IMR-90 (cell line): ENCODE measurements at regions not wholly inside any gene's neighbourhood (a gene's known extent, or its start where the extent isn't known, plus 50 kb on each side); places are given as distances from the start of the nearest gene placed in this dataset.

Source experiments
- ATAC-seq: fragments of 200-7000 bp; cut with Tn5 transposase; 2 replicates; pipeline ENCODE4 v1.9.1; 2020; ENCODE audit warnings: low read depth, mild to moderate bottlenecking, moderate library complexity
- BruUV-seq: library from RNA; stranded (reverse); fragments of 400-500 nt; replicated peaks from 2 replicates; lab custom pipeline; 2021; lab: Mats Ljungman, UMichigan
- CTCF ChIA-PET: fragments of 300-600 bp; formaldehyde crosslinking; extraction: SDS; loops from one replicate; lab custom pipeline; 2021; ENCODE audit warnings: antibody characterized with exemption; lab: Yijun Ruan, JAX
- POLR2A ChIA-PET: fragments of 300-600 bp; sonication (Branson Sonifier 250); formaldehyde crosslinking; loops from one replicate; lab custom pipeline; 2022; ENCODE audit warnings: antibody characterized with exemption; ENCODE audit not compliant: unreplicated experiment; lab: Charles Lee
- DNase-seq: peaks from one replicate; pipeline ENCODE4 v3.0.0; 2013
- H2AFZ ChIP-seq: replicated peaks from 2 replicates; pipeline ENCODE3; 2013; ENCODE audit warnings: low read length, mild to moderate bottlenecking; ENCODE audit not compliant: poor library complexity
- H2AK5ac ChIP-seq: 2 replicates; pipeline ENCODE4 v1.6.1; 2013; ENCODE audit warnings: low read depth, low read length, inconsistent platforms
- H2AK9ac ChIP-seq: replicated peaks from 2 replicates; pipeline ENCODE3; 2013; ENCODE audit warnings: mild to moderate bottlenecking, low read depth, low read length, moderate library complexity; ENCODE audit not compliant: poor library complexity
- H2BK120ac ChIP-seq: 2 replicates; pipeline ENCODE4 v1.6.1; 2013; ENCODE audit warnings: low read depth, low read length, inconsistent platforms
- H2BK15ac ChIP-seq: 3 replicates; pipeline ENCODE4 v1.6.1; 2013; ENCODE audit warnings: low read depth, low read length, inconsistent platforms
- H2BK20ac ChIP-seq: 2 replicates; pipeline ENCODE4 v1.6.1; 2013; ENCODE audit warnings: low read depth, mild to moderate bottlenecking, inconsistent platforms, low read length, moderate library complexity
- H2BK5ac ChIP-seq: 2 replicates; pipeline ENCODE4 v1.6.1; 2013; ENCODE audit warnings: mild to moderate bottlenecking, low read depth, low read length, inconsistent platforms; ENCODE audit not compliant: poor library complexity, severe bottlenecking
- H3K14ac ChIP-seq: replicated peaks from 2 replicates; pipeline ENCODE4 v1.6.1; 2013; ENCODE audit warnings: low read depth, low read length, inconsistent platforms
- H3K18ac ChIP-seq: 2 replicates; pipeline ENCODE4 v1.6.1; 2013; ENCODE audit warnings: low read depth, low read length, control low read depth
- H3K23ac ChIP-seq: 2 replicates; pipeline ENCODE4 v1.6.1; 2013; ENCODE audit warnings: low read depth, low read length, inconsistent platforms
- H3K27ac ChIP-seq: 2 replicates; pipeline ENCODE4 v1.5.1; 2013; ENCODE audit warnings: mild to moderate bottlenecking, control low read depth, low read length; ENCODE audit not compliant: insufficient read depth
- H3K27me3 ChIP-seq: 2 replicates; pipeline ENCODE4 v1.6.1; 2013; ENCODE audit warnings: low read length; ENCODE audit not compliant: control insufficient read depth, insufficient read depth
- H3K36me3 ChIP-seq: 2 replicates; pipeline ENCODE4 v1.6.1; 2013; ENCODE audit warnings: low read length, mixed read lengths; ENCODE audit not compliant: control insufficient read depth, insufficient read depth
- H3K4ac ChIP-seq: 2 replicates; pipeline ENCODE4 v1.6.1; 2013; ENCODE audit warnings: low read depth, low read length, inconsistent platforms
- H3K4me1 ChIP-seq: 2 replicates; pipeline ENCODE4 v1.6.1; 2013; ENCODE audit warnings: low read length, mixed read lengths; ENCODE audit not compliant: control insufficient read depth, insufficient read depth
- H3K4me2 ChIP-seq: 2 replicates; pipeline ENCODE4 v1.6.1; 2013; ENCODE audit warnings: low read depth, mild to moderate bottlenecking, control low read depth, low read length, moderate library complexity
- H3K4me3 ChIP-seq: 2 replicates; pipeline ENCODE4 v1.5.1; 2013; ENCODE audit warnings: low read depth, mild to moderate bottlenecking, control low read depth, low read length, moderate library complexity; ENCODE audit not compliant: insufficient read depth
- H3K56ac ChIP-seq: 2 replicates; pipeline ENCODE4 v1.6.1; 2013; ENCODE audit warnings: low read length, inconsistent platforms; ENCODE audit not compliant: insufficient read depth; ENCODE audit errors: extremely low read depth
- H3K79me1 ChIP-seq, 2 experiments: 2 replicates each; pipeline ENCODE4 v1.6.1; 2013; ENCODE audit warnings: low read length in 2 of 2, inconsistent platforms in 1 of 2, low read depth in 1 of 2
- H3K9ac ChIP-seq: 2 replicates; pipeline ENCODE4 v1.6.1; 2013; ENCODE audit warnings: low read depth, low read length, control low read depth
- H3K9me1 ChIP-seq: 2 replicates; pipeline ENCODE4 v1.6.1; 2013; ENCODE audit warnings: low read length, inconsistent platforms; ENCODE audit not compliant: insufficient read depth
- H3K9me3 ChIP-seq: 2 replicates; pipeline ENCODE4 v1.6.1; 2013; ENCODE audit warnings: low read length; ENCODE audit not compliant: control insufficient read depth, insufficient read depth
- H4K20me1 ChIP-seq: 2 replicates; pipeline ENCODE4 v1.6.1; 2013; ENCODE audit warnings: low read length, inconsistent platforms; ENCODE audit not compliant: insufficient read depth
- H4K5ac ChIP-seq: 2 replicates; pipeline ENCODE4 v1.6.1; 2013; ENCODE audit warnings: mild to moderate bottlenecking, low read depth, low read length, control low read depth
- H4K8ac ChIP-seq, 2 experiments: 2 replicates each; pipeline ENCODE4 v1.6.1; 2013; ENCODE audit warnings: low read depth in 2 of 2, low read length in 2 of 2, control low read depth in 1 of 2, inconsistent platforms in 1 of 2
- H4K91ac ChIP-seq: 2 replicates; pipeline ENCODE4 v1.6.1; 2013; ENCODE audit warnings: low read depth, low read length, inconsistent platforms; ENCODE audit not compliant: insufficient read depth
- BHLHE40 ChIP-seq: fragments of 150-350 bp; IDR thresholded peaks from 2 replicates; pipeline ENCODE4 v1.6.1; 2016; ENCODE audit warnings: mild to moderate bottlenecking, low read depth, low read length
- CEBPB ChIP-seq: IDR thresholded peaks from 2 replicates; pipeline ENCODE4 v1.6.1; 2012; ENCODE audit warnings: low read depth, low read length, improper control_type of control experiment
- FOS ChIP-seq: fragments of 150-350 bp; IDR thresholded peaks from 2 replicates; pipeline ENCODE4 v1.6.1; 2016; ENCODE audit warnings: low read depth, low read length
- MXI1 ChIP-seq: IDR thresholded peaks from 2 replicates; pipeline ENCODE4 v1.6.1; 2012; ENCODE audit warnings: low read depth, mild to moderate bottlenecking, low read length, moderate library complexity, borderline replicate concordance
- NFE2L2 ChIP-seq: fragments of 150-350 bp; IDR thresholded peaks from 2 replicates; pipeline ENCODE4 v1.6.1; 2016; ENCODE audit warnings: low read depth, mild to moderate bottlenecking, low read length
- POLR2A ChIP-seq: IDR thresholded peaks from 2 replicates; pipeline ENCODE4 v1.6.1; 2012; ENCODE audit warnings: mild to moderate bottlenecking, low read depth, low read length
- SMC3 ChIP-seq: fragments of 150-350 bp; IDR thresholded peaks from 2 replicates; pipeline ENCODE4 v1.6.1; 2016; ENCODE audit warnings: low read depth, mild to moderate bottlenecking, antibody characterized with exemption, low read length, moderate library complexity
- WGBS, 2 experiments: methylation state at CpG; one replicate each; pipeline versions ENCODE4 v1.1.5 to v1.1.7; 2013; ENCODE audit warnings: missing lambda C conversion rate in 2 of 2; ENCODE audit not compliant: insufficient read length in 1 of 2; ENCODE audit errors: extremely low coverage in 2 of 2; 5-methylcytosine and 5-hydroxymethylcytosine counted together
- dilution Hi-C: fragments of 300-500 bp; cut with HindIII; formaldehyde crosslinking; loops from one replicate; pipeline ENCODE4 v1.14.3; 2018; ENCODE audit warnings: low sequenced_read_pairs; ENCODE audit not compliant: unreplicated experiment
- in situ Hi-C: fragments of 300-500 bp; cut with MboI; formaldehyde crosslinking; loops from 3 replicates; pipeline ENCODE4 v1.14.3; 2019; ENCODE audit warnings: low sequenced_read_pairs, inconsistent platforms, mixed read lengths
- intact Hi-C: fragments of 100-400 bp; cut with micrococcal nuclease; formaldehyde crosslinking; loops from 2 replicates; pipeline ENCODE4 v1.10.0; 2022
- TF ChIP-seq, protein P1 (sequence below): fragments of 150-350 bp; IDR thresholded peaks from 2 replicates; pipeline ENCODE4 v1.6.1; 2016; ENCODE audit warnings: low read depth, mild to moderate bottlenecking, low read length, moderate library complexity, borderline replicate concordance
- TF ChIP-seq, protein P2 (sequence below): conservative IDR thresholded peaks from 2 replicates; pipeline ENCODE4 v1.5.1; 2012; ENCODE audit warnings: mild to moderate bottlenecking, low read depth, low read length, improper control_type of control experiment

DNA sequence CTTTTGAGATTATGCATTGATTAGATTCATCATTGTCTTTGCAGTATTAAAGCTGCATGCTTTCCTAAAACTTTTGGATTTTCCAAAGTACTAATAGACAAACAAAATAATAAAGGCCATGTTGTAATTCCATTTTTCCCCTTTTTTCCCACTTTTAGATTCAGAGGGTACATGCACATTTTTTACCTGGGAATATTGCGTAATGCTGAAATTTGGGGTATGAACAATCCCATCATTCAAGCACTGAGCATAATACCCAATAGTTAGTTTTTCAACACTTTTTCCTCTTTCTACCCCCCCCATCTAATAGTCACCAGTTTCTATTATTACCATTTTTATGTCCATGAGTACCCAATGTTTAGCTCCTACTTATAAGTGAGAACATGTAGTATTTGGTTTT is 1863.6 kb downstream of the STIM2 start:
- Histone ChIP-seq H3K27ac (no peak overlapping the region), H3K4me2 (no peak overlapping the region), H4K91ac (no peak overlapping the region), H2BK20ac (no peak overlapping the region), H2BK120ac (no peak overlapping the region), H3K4ac (no peak overlapping the region), H4K20me1 (no peaks in the 10 kb centered on the region), H3K79me1 (no peaks in the 10 kb centered on the region), H3K9me3 (no peaks in the 10 kb centered on the region), H3K23ac (no peak overlapping the region), H3K4me1 (no peaks in the 10 kb centered on the region), H2BK15ac (no peak overlapping the region), H3K9ac (no peak overlapping the region), H3K9me1 (no peaks in the 10 kb centered on the region), H3K14ac (no peak overlapping the region), H3K18ac (no peak overlapping the region), H3K56ac (no peak overlapping the region), H3K27me3 (no peaks in the 10 kb centered on the region), H4K8ac (no peak overlapping the region), H2BK5ac (no peak overlapping the region), H2AK9ac (no peak overlapping the region), H3K36me3 (no peaks in the 10 kb centered on the region), H3K4me3 (no peak overlapping the region), H2AFZ (no peak overlapping the region), H2AK5ac (no peak overlapping the region), H4K5ac (no peak overlapping the region)
- TF ChIP-seq FOS (no peak), CEBPB (peak; percentile 83), MXI1 (no peak), BHLHE40 (no peak), SMC3 (no peak), NFE2L2 (no peak), POLR2A (no peak)
- TF ChIP-seq, protein P1, sequence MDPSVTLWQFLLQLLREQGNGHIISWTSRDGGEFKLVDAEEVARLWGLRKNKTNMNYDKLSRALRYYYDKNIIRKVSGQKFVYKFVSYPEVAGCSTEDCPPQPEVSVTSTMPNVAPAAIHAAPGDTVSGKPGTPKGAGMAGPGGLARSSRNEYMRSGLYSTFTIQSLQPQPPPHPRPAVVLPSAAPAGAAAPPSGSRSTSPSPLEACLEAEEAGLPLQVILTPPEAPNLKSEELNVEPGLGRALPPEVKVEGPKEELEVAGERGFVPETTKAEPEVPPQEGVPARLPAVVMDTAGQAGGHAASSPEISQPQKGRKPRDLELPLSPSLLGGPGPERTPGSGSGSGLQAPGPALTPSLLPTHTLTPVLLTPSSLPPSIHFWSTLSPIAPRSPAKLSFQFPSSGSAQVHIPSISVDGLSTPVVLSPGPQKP: no peak
- TF ChIP-seq, protein P2, sequence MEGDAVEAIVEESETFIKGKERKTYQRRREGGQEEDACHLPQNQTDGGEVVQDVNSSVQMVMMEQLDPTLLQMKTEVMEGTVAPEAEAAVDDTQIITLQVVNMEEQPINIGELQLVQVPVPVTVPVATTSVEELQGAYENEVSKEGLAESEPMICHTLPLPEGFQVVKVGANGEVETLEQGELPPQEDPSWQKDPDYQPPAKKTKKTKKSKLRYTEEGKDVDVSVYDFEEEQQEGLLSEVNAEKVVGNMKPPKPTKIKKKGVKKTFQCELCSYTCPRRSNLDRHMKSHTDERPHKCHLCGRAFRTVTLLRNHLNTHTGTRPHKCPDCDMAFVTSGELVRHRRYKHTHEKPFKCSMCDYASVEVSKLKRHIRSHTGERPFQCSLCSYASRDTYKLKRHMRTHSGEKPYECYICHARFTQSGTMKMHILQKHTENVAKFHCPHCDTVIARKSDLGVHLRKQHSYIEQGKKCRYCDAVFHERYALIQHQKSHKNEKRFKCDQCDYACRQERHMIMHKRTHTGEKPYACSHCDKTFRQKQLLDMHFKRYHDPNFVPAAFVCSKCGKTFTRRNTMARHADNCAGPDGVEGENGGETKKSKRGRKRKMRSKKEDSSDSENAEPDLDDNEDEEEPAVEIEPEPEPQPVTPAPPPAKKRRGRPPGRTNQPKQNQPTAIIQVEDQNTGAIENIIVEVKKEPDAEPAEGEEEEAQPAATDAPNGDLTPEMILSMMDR: no peak
- no CpG with 5 or more reads among the region's 1 CpG for WGBS, 2 experiments
- dilution Hi-C loops: no loop called here
- ATAC-seq: no peak
- DNase-seq: no peak
- in situ Hi-C loops: no loop called here
- ChIA-PET CTCF (interaction anchor here (0.7 kb wide), 1 partner anchor 14 kb away, joined by 11 read pairs; no protein-coding TSS in a partner anchor), POLR2A (no interaction called here)
- no TSS peak for BruUV-seq
- intact Hi-C loops: no loop called here
